Fibroblast of mammary gland (primary cell): ENCODE measurements at regions not wholly inside any gene's neighbourhood (a gene's known extent, or its start where the extent isn't known, plus 50 kb on each side); places are given as distances from the start of the nearest gene placed in this dataset.
A peak's percentile ranks its signal among the peaks of the same experiment; 100 is the strongest.

ENCODE experiments used
- DNase-seq: peaks from one replicate; pipeline ENCODE4 v3.0.0-alpha.2; 2010; ENCODE audit warnings: low read depth
- H3K4me3 ChIP-seq: 2 replicates; pipeline ENCODE4 v1.5.1; 2011; ENCODE audit warnings: low read depth, mild to moderate bottlenecking, low read length, moderate library complexity; ENCODE audit not compliant: control insufficient read depth
- TF ChIP-seq, protein P1 (sequence below): conservative IDR thresholded peaks from 2 replicates; pipeline ENCODE4 v1.5.1; 2011; ENCODE audit warnings: low read depth, low read length, inconsistent platforms; ENCODE audit not compliant: control insufficient read depth, insufficient read depth

DNA sequence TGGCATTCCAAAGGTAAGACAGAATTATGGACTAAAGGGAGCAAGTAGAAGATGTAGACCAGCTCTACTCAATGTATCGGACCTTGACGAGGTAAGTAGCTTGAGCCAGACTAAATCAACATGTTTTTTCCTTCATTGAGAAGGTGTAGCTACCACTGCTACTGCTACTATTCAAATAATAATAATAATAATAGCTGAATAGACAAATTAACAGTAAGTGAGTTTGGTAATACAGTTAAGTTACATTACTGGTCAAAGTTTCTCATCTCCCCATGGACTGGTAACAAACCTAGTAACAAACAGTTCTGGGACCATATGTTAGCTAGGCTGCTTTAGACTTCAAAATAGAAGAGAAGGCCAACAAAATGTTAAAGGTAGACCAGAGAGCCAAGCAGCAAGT, 609.2 kb downstream of the TLE1 start:
- no peak overlapping the region for H3K4me3 ChIP-seq
- no peak for DNase-seq
- TF ChIP-seq, protein P1, sequence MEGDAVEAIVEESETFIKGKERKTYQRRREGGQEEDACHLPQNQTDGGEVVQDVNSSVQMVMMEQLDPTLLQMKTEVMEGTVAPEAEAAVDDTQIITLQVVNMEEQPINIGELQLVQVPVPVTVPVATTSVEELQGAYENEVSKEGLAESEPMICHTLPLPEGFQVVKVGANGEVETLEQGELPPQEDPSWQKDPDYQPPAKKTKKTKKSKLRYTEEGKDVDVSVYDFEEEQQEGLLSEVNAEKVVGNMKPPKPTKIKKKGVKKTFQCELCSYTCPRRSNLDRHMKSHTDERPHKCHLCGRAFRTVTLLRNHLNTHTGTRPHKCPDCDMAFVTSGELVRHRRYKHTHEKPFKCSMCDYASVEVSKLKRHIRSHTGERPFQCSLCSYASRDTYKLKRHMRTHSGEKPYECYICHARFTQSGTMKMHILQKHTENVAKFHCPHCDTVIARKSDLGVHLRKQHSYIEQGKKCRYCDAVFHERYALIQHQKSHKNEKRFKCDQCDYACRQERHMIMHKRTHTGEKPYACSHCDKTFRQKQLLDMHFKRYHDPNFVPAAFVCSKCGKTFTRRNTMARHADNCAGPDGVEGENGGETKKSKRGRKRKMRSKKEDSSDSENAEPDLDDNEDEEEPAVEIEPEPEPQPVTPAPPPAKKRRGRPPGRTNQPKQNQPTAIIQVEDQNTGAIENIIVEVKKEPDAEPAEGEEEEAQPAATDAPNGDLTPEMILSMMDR, result no peak

DNA sequence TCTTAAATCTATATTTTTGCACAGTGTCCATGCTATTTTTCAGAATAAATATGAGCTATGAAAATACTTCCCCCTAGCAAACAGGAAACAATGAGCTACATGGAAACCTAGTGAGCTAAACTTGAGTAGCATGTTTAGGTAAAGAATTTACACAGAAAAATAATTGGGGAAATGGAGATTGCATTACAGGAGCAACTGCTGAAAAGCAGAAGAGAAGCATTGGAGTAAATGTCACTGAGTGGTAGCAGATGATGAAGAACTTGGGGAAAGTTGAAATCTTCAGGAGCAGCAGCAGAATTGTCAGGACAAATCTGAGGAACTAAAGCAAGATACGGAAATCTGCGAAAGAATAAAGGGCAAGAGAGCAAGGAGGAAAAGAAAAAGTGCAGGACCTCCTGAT, 610.3 kb downstream of the TLE1 start:
- H3K4me3 ChIP-seq, result no peak overlapping the region
- DNase-seq, result no peak
- TF ChIP-seq, protein P1, result no peak

DNA sequence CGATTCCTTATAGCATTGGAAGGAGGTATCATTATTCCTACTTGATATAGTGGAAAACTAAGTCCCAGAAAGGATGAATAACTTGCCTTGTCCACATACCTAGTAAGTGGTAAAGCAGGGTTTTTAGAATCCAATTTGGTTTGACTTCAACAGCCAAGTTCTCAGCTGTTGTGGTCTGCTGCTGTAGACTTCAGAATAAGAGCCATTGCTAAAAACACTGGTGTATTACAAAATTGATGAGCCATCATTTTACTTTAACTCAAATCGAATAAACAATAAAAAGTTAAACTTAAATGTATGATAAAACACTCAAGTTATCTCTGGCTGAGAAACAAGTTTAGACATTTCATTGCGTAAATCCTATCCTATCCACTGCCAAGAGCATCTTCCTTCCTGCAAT, 610.8 kb downstream of the TLE1 start:
- TF ChIP-seq, protein P1, result no peak
- DNase-seq, result peak; percentile 8
- H3K4me3 ChIP-seq, result no peak overlapping the region

DNA sequence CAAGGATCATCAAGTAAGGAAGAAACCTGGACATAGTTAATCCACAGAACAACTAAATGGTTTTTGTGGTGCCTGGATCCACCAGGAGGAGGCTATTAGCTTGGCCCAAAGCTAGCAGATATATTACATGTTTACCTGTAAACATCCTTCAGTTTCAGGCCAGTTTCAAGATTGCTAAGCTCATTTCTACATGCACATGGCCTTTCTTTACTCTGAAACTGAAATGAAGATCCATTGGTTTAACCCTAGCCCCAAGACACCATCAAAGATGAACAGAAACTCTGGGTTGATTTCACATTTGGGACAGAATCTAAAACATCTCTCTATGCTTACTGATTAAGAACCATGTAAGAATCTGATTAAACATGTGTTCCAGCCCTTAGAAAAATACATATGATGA, 611.8 kb downstream of the TLE1 start:
- H3K4me3 ChIP-seq, result no peak overlapping the region
- no peak for DNase-seq
- TF ChIP-seq, protein P1, result no peak

DNA sequence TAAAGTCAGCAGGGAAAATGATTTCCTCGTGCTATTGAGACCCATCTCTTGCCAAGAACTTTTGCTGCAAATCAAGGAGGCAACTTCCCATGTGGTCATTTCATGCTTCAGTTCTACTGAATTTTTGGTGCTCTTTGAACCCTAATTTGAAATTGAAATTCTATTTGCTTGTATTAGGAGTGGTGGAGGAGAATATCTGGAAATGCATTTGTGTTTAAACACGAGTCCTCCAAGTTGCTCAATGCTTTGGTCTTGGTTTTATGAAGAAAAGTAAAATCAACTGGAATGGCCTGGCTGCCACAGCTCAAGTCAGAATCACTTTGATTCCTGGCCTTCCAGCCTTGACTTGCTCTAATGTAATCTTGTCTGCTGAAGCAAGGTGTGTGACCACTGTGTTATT, 613.2 kb downstream of the TLE1 start:
- TF ChIP-seq, protein P1, result no peak
- H3K4me3 ChIP-seq, result no peak overlapping the region
- DNase-seq, result no peak

DNA sequence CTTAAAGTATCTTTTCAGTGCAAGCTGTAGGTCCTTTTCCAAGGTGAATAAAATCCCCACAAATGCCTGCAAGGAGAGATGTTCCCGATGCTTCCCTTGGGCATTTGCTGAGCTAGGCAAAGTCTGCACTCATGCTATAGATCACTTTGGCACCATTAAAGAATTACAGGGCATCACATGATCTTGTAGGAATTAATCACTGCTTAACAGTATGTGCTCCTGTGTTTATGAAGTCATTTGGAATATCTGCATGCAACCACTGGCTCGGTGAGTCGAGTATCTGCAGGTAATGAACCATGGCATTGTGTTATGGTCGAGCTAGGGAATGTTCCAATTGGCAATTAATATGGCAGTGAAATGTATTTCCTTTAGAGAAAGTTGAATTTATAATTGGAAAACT, 615.1 kb downstream of the TLE1 start:
- TF ChIP-seq, protein P1, result no peak
- H3K4me3 ChIP-seq, result no peak overlapping the region
- DNase-seq, result no peak

DNA sequence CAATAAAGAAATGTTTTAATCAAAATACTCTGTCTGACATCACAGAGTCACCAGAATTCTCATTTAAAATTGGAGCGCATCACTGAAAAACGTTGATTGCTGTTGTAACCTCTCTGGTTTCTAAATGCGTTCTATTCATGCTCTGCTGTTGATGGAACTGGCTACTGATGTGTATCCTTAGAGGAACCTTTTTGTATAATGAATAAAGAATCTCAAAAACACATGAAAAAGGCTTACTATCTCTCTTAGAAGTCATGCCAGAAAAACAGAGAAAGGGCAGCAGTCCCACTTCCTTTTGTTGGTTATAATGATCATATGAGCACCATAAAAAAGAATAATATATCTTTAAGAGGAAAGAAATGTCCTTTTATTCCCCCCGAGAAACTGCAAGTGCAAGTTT, 615.5 kb downstream of the TLE1 start:
- no peak for DNase-seq
- no peak overlapping the region for H3K4me3 ChIP-seq
- TF ChIP-seq, protein P1, result no peak
